Endothelial cell of umbilical vein (primary cell): ENCODE measurements at regions not wholly inside any gene's neighbourhood (a gene's known extent, or its start where the extent isn't known, plus 50 kb on each side); places are given as distances from the start of the nearest gene placed in this dataset.

Experiments used
- BruUV-seq: library from RNA; stranded (reverse); fragments of 400-500 nt; replicated peaks from 2 replicates; lab custom pipeline; 2021; lab: Mats Ljungman, UMichigan
- CTCF ChIA-PET: fragments of 300-600, 350-600 bp; sonication (Branson Sonifier 250); formaldehyde crosslinking; loops from one replicate; lab custom pipeline; 2021; ENCODE audit warnings: antibody characterized with exemption, inconsistent platforms; lab: Charles Lee
- POLR2A ChIA-PET: fragments of 300-600, 350-600 bp; sonication (Branson Sonifier 250); formaldehyde crosslinking; loops from one replicate; lab custom pipeline; 2021; ENCODE audit warnings: antibody characterized with exemption, inconsistent platforms; lab: Charles Lee
- DNase-seq: peaks from one replicate; pipeline ENCODE4 v3.0.0-alpha.2; 2011; ENCODE audit warnings: low read depth, low spot score
- FAIRE-seq: peaks from 2 replicates; lab custom pipeline; 2011; peaks lifted over from hg19 to GRCh38; lab: Jason Lieb, UNC
- H2AFZ ChIP-seq: 2 replicates; pipeline ENCODE4 v1.6.0; 2012; ENCODE audit warnings: low read depth, low read length, control low read depth, inconsistent platforms
- H3K27ac ChIP-seq: 2 replicates; pipeline ENCODE4 v1.5.1; 2011; ENCODE audit warnings: low read depth, mild to moderate bottlenecking, control low read depth, low read length, moderate library complexity; ENCODE audit not compliant: insufficient read depth
- H3K27me3 ChIP-seq, 2 experiments: 2 replicates each; pipeline versions ENCODE4 v1.6.0 to v1.6.1; 2011; ENCODE audit warnings: low read length in 2 of 2, mixed read lengths in 1 of 2; ENCODE audit not compliant: control insufficient read depth in 2 of 2, insufficient read depth in 2 of 2
- H3K36me3 ChIP-seq, 2 experiments: 2 replicates in 1 of 2; 3 replicates in 1 of 2; pipeline ENCODE4 v1.5.1; 2011; ENCODE audit warnings: low read length in 2 of 2, mild to moderate bottlenecking in 1 of 2, moderate library complexity in 1 of 2; ENCODE audit not compliant: control insufficient read depth in 2 of 2, insufficient read depth in 2 of 2; ENCODE audit errors: extremely low read depth in 1 of 2
- H3K4me1 ChIP-seq: 3 replicates; pipeline ENCODE4 v1.5.1; 2011; ENCODE audit warnings: mild to moderate bottlenecking, low read length; ENCODE audit not compliant: control insufficient read depth, insufficient read depth; ENCODE audit errors: extremely low read depth
- H3K4me2 ChIP-seq: 2 replicates; pipeline ENCODE4 v1.6.1; 2011; ENCODE audit warnings: low read length, control low read depth, mixed read lengths; ENCODE audit not compliant: insufficient read depth
- H3K4me3 ChIP-seq, 3 experiments: fragments of 200-600 bp in 1 of 3; sonication (generic), shearing (Covaris generic) in 1 of 3; replicated peaks in 1 of 3; 2 replicates each; pipeline ENCODE4 v1.5.1; 2011 to 2016; ENCODE audit warnings: control low read depth in 3 of 3, low read length in 3 of 3, mild to moderate bottlenecking in 2 of 3, inconsistent platforms in 1 of 3, low read depth in 1 of 3, moderate library complexity in 1 of 3; ENCODE audit not compliant: insufficient read depth in 1 of 3
- H3K79me2 ChIP-seq: 2 replicates; pipeline ENCODE4 v1.6.0; 2012; ENCODE audit warnings: low read length, inconsistent platforms; ENCODE audit not compliant: control insufficient read depth, insufficient read depth
- H3K9ac ChIP-seq: replicated peaks from 2 replicates; pipeline ENCODE3; 2011; ENCODE audit warnings: low read length, control low read depth; ENCODE audit not compliant: insufficient read depth; ENCODE audit errors: extremely low read depth
- H3K9me1 ChIP-seq: replicated peaks from 3 replicates; pipeline ENCODE4 v1.6.0; 2011; ENCODE audit warnings: mild to moderate bottlenecking, low read length; ENCODE audit not compliant: control insufficient read depth, insufficient read depth; ENCODE audit errors: extremely low read depth
- H3K9me3 ChIP-seq: replicated peaks from 2 replicates; pipeline ENCODE4 v1.5.1; 2012; ENCODE audit warnings: low read length, inconsistent platforms; ENCODE audit not compliant: control insufficient read depth, insufficient read depth
- H4K20me1 ChIP-seq: replicated peaks from 2 replicates; pipeline ENCODE3; 2011; ENCODE audit warnings: mild to moderate bottlenecking, low read length; ENCODE audit not compliant: control insufficient read depth, insufficient read depth; ENCODE audit errors: extremely low read depth
- EZH2 ChIP-seq: IDR thresholded peaks from 2 replicates; pipeline ENCODE4 v1.6.1; 2012; ENCODE audit warnings: borderline replicate concordance, low read depth, mild to moderate bottlenecking, moderate library complexity, low read length, inconsistent platforms; ENCODE audit not compliant: severe bottlenecking
- FOS ChIP-seq: IDR thresholded peaks from 2 replicates; pipeline ENCODE4 v1.6.1; 2011; ENCODE audit warnings: mild to moderate bottlenecking, low read length, moderate library complexity, borderline replicate concordance; ENCODE audit not compliant: insufficient read depth
- GATA2 ChIP-seq: IDR thresholded peaks from 2 replicates; pipeline ENCODE4 v1.7.0; 2011; ENCODE audit warnings: low read depth, mild to moderate bottlenecking, moderate library complexity, mixed read lengths, low read length; ENCODE audit not compliant: insufficient read length, insufficient read depth
- JUN ChIP-seq: IDR thresholded peaks from 2 replicates; pipeline ENCODE4 v1.6.1; 2011; ENCODE audit warnings: borderline replicate concordance, low read depth; ENCODE audit not compliant: insufficient read length, insufficient read depth
- MYC ChIP-seq: IDR thresholded peaks from one replicate; pipeline ENCODE4 v1.6.1; 2011; ENCODE audit warnings: mild to moderate bottlenecking, low read depth, low read length
- POLR2A ChIP-seq: IDR thresholded peaks from 2 replicates; pipeline ENCODE4 v1.6.1; 2012; ENCODE audit warnings: low read depth, mild to moderate bottlenecking, control low read depth, low read length
- POLR2AphosphoS5 ChIP-seq: IDR thresholded peaks from 2 replicates; pipeline ENCODE4 v1.6.1; 2012; ENCODE audit warnings: low read depth, mild to moderate bottlenecking, control low read depth, low read length, moderate library complexity; ENCODE audit not compliant: insufficient read depth
- dilution Hi-C: fragments of 300-500 bp; cut with MboI; formaldehyde crosslinking; loops from one replicate; pipeline ENCODE4 v1.15.0; 2019; ENCODE audit warnings: low sequenced_read_pairs; ENCODE audit not compliant: extremely low pct_ligation_motif_present
- intact Hi-C: fragments of 100-400 bp; cut with micrococcal nuclease; formaldehyde crosslinking; loops from one replicate; pipeline ENCODE4 v1.10.0; 2022
- TF ChIP-seq, protein P1 (sequence below): IDR thresholded peaks from 2 replicates; pipeline ENCODE4 v1.6.1; 2011; ENCODE audit not compliant: insufficient read depth, insufficient read length
- TF ChIP-seq, protein P2 (sequence below), 2 donors: IDR thresholded peaks; 1 replicate in 1 of 2; 2 replicates in 1 of 2; pipeline ENCODE4 v1.5.1; 2011; ENCODE audit warnings: low read length in 2 of 2, mild to moderate bottlenecking in 2 of 2, moderate library complexity in 2 of 2, control low read depth in 1 of 2, inconsistent platforms in 1 of 2, low read depth in 1 of 2; ENCODE audit not compliant: insufficient read depth in 1 of 2; ENCODE audit errors: extremely low read depth in 1 of 2

DNA sequence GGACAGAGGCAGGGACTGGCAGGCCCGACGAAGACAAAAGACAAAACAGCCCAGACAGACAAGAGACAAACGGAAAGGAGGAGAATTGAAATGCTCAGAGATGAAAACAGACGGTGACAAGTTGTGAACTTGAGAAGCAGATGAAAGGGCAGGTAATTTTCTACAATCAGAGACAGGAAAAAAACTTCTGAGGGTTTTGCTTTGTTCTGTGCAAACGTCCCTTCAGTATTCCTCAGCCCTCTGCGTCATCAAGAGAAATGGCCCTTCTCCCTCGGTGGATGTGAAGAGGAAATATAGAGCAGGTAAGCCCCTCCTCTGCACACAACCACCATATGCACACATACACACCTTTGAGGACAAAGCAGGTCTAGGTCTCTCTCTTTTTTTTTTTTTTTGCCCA lies 206.6 kb downstream of the UACA start:
- Histone ChIP-seq H3K27me3 (peaks cover 0 to 9% of the 10 kb centered on the region in 2 experiments), H4K20me1 (no peaks in the 10 kb centered on the region), H3K9me1 (no peaks in the 10 kb centered on the region), H3K4me3 (no peak overlapping the region), H2AFZ (no peak overlapping the region), H3K27ac (no peak overlapping the region), H3K36me3 (no peaks in the 10 kb centered on the region), H3K79me2 (no peaks in the 10 kb centered on the region), H3K9ac (no peak overlapping the region), H3K9me3 (no peaks in the 10 kb centered on the region), H3K4me1 (no peaks in the 10 kb centered on the region), H3K4me2 (no peak overlapping the region)
- DNase-seq (no peak), FAIRE-seq (no peak)
- intact Hi-C loops = no loop called here
- TF ChIP-seq, protein P1, sequence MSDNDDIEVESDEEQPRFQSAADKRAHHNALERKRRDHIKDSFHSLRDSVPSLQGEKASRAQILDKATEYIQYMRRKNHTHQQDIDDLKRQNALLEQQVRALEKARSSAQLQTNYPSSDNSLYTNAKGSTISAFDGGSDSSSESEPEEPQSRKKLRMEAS = no peak
- TF ChIP-seq EZH2 (no peak), POLR2A (no peak), MYC (no peak), GATA2 (no peak), FOS (no peak), POLR2AphosphoS5 (no peak), JUN (no peak)
- TF ChIP-seq, protein P2, sequence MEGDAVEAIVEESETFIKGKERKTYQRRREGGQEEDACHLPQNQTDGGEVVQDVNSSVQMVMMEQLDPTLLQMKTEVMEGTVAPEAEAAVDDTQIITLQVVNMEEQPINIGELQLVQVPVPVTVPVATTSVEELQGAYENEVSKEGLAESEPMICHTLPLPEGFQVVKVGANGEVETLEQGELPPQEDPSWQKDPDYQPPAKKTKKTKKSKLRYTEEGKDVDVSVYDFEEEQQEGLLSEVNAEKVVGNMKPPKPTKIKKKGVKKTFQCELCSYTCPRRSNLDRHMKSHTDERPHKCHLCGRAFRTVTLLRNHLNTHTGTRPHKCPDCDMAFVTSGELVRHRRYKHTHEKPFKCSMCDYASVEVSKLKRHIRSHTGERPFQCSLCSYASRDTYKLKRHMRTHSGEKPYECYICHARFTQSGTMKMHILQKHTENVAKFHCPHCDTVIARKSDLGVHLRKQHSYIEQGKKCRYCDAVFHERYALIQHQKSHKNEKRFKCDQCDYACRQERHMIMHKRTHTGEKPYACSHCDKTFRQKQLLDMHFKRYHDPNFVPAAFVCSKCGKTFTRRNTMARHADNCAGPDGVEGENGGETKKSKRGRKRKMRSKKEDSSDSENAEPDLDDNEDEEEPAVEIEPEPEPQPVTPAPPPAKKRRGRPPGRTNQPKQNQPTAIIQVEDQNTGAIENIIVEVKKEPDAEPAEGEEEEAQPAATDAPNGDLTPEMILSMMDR (IDR thresholded peaks at IDR 0.05; ENCODE audit: extremely low read depth in 1 of 2, insufficient read depth in 1 of 2, low read depth in 1 of 2, low read length in 2 of 2) = no peak
- no TSS peak for BruUV-seq
- ChIA-PET POLR2A (no interaction called here), CTCF (interaction anchor here (0.9 kb wide), 1 partner anchor 12 kb away, joined by 3 read pairs; no protein-coding TSS in a partner anchor)
- dilution Hi-C loops = no loop called here
